NB4 (cell line): ENCODE measurements at regions not wholly inside any gene's neighbourhood (a gene's known extent, or its start where the extent isn't known, plus 50 kb on each side); places are given as distances from the start of the nearest gene placed in this dataset.

Experiments used
- DNase-seq: peaks from one replicate; pipeline ENCODE4 v3.0.0; 2010; ENCODE audit warnings: low read depth
- H3K4me3 ChIP-seq: one replicate; pipeline ENCODE4 v1.5.1; 2011; ENCODE audit warnings: mild to moderate bottlenecking, low read depth, low read length, moderate library complexity
- MYC ChIP-seq: IDR thresholded peaks from 2 replicates; pipeline ENCODE4 v1.6.1; 2011; ENCODE audit warnings: low read depth, low read length
- POLR2A ChIP-seq: IDR thresholded peaks from 2 replicates; pipeline ENCODE4 v1.6.1; 2011; ENCODE audit warnings: mild to moderate bottlenecking; ENCODE audit not compliant: insufficient read length; ENCODE audit errors: extremely low read depth
- TF ChIP-seq, protein P1 (sequence below): IDR thresholded peaks from 2 replicates; pipeline ENCODE4 v1.6.1; 2011; ENCODE audit warnings: low read depth, low read length
- TF ChIP-seq, protein P2 (sequence below): IDR thresholded peaks from one replicate; pipeline ENCODE4 v1.5.1; 2012; ENCODE audit warnings: low read depth, low read length

DNA sequence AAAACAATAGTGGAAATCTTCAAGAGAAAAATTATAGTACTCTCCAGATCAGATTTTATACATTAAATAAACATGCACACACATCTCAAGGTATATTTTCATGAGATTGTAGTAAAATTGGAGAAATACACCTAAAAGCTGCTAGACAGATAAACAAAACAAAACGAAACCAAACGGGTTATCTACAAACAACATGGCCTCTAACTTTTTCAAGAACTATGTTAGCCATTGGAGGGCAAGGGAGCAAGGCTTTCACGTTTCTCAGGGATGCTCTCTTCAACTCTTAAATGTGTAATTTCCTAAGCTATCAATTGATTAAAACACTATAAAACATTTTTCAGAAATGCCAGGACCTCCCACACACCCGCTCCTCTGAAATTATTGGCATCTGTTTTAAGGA is 1262.4 kb upstream of the PCDH20 start:
- no peak for DNase-seq
- TF ChIP-seq POLR2A: no peak
- H3K4me3 ChIP-seq: no peak overlapping the region

DNA sequence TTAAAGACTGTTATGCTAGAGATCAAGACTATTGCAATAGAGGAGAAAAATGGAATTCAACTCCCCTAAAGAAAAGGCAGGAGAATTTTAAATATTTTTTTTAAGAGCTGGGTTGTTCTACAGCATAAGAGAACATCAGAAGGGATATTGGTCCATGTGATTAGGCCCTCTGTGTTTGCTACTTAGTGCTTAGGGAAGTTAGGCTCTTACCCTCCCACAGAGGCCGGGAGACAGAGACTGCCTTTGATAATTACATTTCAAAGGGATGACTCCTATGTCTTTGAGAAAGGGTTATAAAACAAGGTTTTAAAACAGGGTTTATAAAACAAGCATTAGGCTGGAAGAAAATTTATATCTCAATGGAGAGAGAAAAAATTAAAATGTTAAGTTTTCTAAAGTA is 1248.1 kb upstream of the PCDH20 start:
- no peak for TF ChIP-seq POLR2A

DNA sequence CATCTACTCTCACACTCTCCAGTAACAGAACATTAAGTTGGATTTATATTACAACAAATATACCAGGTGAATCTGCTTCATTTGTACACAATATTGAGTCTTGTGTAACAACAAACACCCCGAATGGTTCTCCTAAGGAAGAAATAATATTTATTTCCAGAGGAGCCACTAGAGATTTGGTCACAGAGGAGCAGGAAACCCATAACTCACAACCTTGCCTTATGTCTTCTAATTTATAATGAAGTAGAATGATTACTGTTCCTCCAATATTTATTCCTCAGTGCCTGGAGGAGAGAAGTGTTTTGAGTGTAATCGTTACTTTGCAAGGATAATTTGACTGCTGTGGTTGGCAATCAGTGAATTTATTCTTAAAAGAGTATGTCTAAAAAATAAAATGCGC is 1243.7 kb upstream of the PCDH20 start:
- H3K4me3 ChIP-seq: no peak overlapping the region

More for the DNA sequence above, 1248.1 kb upstream of the PCDH20 start:
- H3K4me3 ChIP-seq: no peak overlapping the region
- no peak for DNase-seq

DNA sequence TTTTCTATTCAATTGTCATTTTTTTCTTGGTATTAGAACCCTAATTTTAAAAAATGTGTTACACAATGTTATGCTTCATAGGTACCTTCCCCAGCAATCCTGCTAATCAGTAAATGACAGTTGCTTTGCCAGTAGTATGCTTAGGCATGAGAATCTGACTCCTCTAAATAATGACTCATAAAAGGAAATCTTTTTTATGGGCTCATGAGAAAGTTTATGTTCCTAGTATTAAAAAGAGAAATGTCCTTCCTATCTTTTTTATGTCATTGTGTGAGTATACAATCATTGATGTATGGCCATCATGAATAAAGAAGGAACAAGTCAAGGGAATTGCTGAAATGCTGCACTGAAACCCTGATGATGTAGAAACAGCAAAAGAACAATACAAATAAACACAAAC is 1237.7 kb upstream of the PCDH20 start:
- no peak overlapping the region for H3K4me3 ChIP-seq
- no peak for TF ChIP-seq POLR2A
- TF ChIP-seq, protein P1, sequence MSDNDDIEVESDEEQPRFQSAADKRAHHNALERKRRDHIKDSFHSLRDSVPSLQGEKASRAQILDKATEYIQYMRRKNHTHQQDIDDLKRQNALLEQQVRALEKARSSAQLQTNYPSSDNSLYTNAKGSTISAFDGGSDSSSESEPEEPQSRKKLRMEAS: no peak
- no peak for TF ChIP-seq MYC
- TF ChIP-seq, protein P2, sequence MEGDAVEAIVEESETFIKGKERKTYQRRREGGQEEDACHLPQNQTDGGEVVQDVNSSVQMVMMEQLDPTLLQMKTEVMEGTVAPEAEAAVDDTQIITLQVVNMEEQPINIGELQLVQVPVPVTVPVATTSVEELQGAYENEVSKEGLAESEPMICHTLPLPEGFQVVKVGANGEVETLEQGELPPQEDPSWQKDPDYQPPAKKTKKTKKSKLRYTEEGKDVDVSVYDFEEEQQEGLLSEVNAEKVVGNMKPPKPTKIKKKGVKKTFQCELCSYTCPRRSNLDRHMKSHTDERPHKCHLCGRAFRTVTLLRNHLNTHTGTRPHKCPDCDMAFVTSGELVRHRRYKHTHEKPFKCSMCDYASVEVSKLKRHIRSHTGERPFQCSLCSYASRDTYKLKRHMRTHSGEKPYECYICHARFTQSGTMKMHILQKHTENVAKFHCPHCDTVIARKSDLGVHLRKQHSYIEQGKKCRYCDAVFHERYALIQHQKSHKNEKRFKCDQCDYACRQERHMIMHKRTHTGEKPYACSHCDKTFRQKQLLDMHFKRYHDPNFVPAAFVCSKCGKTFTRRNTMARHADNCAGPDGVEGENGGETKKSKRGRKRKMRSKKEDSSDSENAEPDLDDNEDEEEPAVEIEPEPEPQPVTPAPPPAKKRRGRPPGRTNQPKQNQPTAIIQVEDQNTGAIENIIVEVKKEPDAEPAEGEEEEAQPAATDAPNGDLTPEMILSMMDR: no peak
- DNase-seq: no peak

More for the DNA sequence above, 1243.7 kb upstream of the PCDH20 start:
- TF ChIP-seq POLR2A (no peak), MYC (no peak)
- TF ChIP-seq, protein P1: no peak
- TF ChIP-seq, protein P2: no peak
- no peak for DNase-seq

DNA sequence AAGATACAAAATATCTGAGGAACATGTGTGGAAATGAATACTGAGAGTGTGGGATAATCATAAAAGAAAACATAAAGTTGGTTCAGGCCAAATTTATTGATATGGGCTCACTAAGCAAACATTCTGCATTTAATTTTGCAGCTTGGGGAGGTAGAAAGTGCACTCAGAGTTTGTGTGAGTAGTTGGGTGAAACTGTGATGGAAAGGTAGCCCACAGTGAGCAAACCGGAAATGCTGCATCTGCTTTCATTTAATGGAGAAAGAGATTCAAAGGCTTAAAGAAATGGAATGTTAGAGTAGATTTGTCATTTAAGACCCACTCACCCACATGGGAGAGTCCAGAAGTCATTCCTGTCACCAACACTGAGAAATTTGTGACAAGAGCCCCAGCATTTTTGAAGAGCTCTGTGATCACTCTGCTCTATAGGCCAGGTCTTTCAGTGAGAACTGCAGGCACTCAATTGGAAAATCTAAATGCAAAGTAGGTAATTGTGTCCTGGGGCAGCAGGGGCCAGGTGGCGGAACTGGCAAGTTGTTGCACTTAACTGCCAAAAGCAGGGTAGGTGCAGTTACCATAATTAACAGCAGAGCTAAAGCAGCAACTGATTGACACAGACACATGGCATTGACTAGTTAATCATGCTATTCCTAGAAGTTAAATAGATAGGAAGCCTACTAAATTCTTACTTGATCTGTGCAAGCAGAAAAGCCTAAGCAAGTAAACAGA is 1228.3 kb upstream of the PCDH20 start:
- H3K4me3 ChIP-seq: no peak overlapping the region
- no peak for DNase-seq
- TF ChIP-seq, protein P2: no peak
- no peak for TF ChIP-seq MYC
- TF ChIP-seq, protein P1: no peak
- no peak for TF ChIP-seq POLR2A

DNA sequence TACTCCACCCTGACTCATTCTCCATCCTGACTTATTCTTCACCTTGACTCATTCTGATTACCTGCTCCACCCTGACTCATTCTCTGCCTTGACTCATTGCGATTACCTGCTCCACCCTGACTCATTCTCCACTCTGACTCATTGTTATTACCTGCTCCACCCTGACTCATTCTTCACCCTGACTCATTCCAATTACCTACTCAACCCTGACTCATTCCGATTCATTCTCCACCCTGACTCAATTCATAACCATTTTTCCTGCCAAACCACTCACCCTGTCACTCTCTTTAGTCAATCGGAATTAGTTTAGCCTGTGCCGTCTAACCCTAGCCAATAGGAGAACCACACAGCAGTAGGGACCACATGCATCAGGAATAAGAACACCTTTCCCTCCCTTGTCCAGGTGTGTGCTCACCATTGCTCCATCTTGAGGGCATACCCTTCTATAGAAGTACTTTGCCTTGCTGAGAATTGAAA is 1227.4 kb upstream of the PCDH20 start:
- DNase-seq: no peak
- H3K4me3 ChIP-seq: no peak overlapping the region
- TF ChIP-seq, protein P2: no peak
- TF ChIP-seq, protein P1: no peak
- no peak for TF ChIP-seq POLR2A

DNA sequence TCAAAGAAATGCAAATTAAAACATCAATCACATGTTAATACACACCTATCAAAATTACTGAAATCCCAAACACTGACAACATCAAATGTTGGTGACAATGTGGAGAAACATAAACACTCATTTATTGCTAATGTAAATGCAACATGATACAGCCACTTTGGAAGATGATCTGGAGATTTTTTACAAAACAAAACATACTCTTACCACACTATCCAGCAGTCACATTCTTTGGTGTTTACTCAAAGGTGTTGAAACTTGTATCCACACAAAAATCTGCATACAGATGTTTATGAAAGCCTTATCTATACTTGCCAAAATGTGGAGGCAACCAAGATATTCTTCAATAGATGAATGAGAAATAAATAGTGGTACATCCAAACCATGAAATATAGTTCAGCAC is 1219.5 kb upstream of the PCDH20 start:
- DNase-seq: no peak
- TF ChIP-seq, protein P1: no peak
- no peak for TF ChIP-seq POLR2A
- TF ChIP-seq, protein P2: no peak
- no peak for TF ChIP-seq MYC
- no peak overlapping the region for H3K4me3 ChIP-seq
